Endothelial cell of umbilical vein (primary cell): ENCODE measurements at regions not wholly inside any gene's neighbourhood (a gene's known extent, or its start where the extent isn't known, plus 50 kb on each side); places are given as distances from the start of the nearest gene placed in this dataset.

Experiments
- BruUV-seq: library from RNA; stranded (reverse); fragments of 400-500 nt; replicated peaks from 2 replicates; lab custom pipeline; 2021; lab: Mats Ljungman, UMichigan
- CTCF ChIA-PET: fragments of 300-600, 350-600 bp; sonication (Branson Sonifier 250); formaldehyde crosslinking; loops from one replicate; lab custom pipeline; 2021; ENCODE audit warnings: antibody characterized with exemption, inconsistent platforms; lab: Charles Lee
- POLR2A ChIA-PET: fragments of 300-600, 350-600 bp; sonication (Branson Sonifier 250); formaldehyde crosslinking; loops from one replicate; lab custom pipeline; 2021; ENCODE audit warnings: antibody characterized with exemption, inconsistent platforms; lab: Charles Lee
- DNase-seq: peaks from one replicate; pipeline ENCODE4 v3.0.0-alpha.2; 2011; ENCODE audit warnings: low read depth, low spot score
- FAIRE-seq: peaks from 2 replicates; lab custom pipeline; 2011; peaks lifted over from hg19 to GRCh38; lab: Jason Lieb, UNC
- H2AFZ ChIP-seq: 2 replicates; pipeline ENCODE4 v1.6.0; 2012; ENCODE audit warnings: low read depth, low read length, control low read depth, inconsistent platforms
- H3K27ac ChIP-seq: 2 replicates; pipeline ENCODE4 v1.5.1; 2011; ENCODE audit warnings: low read depth, mild to moderate bottlenecking, control low read depth, low read length, moderate library complexity; ENCODE audit not compliant: insufficient read depth
- H3K27me3 ChIP-seq, 2 experiments: 2 replicates each; pipeline versions ENCODE4 v1.6.0 to v1.6.1; 2011; ENCODE audit warnings: low read length in 2 of 2, mixed read lengths in 1 of 2; ENCODE audit not compliant: control insufficient read depth in 2 of 2, insufficient read depth in 2 of 2
- H3K36me3 ChIP-seq, 2 experiments: 2 replicates in 1 of 2; 3 replicates in 1 of 2; pipeline ENCODE4 v1.5.1; 2011; ENCODE audit warnings: low read length in 2 of 2, mild to moderate bottlenecking in 1 of 2, moderate library complexity in 1 of 2; ENCODE audit not compliant: control insufficient read depth in 2 of 2, insufficient read depth in 2 of 2; ENCODE audit errors: extremely low read depth in 1 of 2
- H3K4me1 ChIP-seq: 3 replicates; pipeline ENCODE4 v1.5.1; 2011; ENCODE audit warnings: mild to moderate bottlenecking, low read length; ENCODE audit not compliant: control insufficient read depth, insufficient read depth; ENCODE audit errors: extremely low read depth
- H3K4me2 ChIP-seq: 2 replicates; pipeline ENCODE4 v1.6.1; 2011; ENCODE audit warnings: low read length, control low read depth, mixed read lengths; ENCODE audit not compliant: insufficient read depth
- H3K4me3 ChIP-seq, 3 experiments: fragments of 200-600 bp in 1 of 3; sonication (generic), shearing (Covaris generic) in 1 of 3; replicated peaks in 1 of 3; 2 replicates each; pipeline ENCODE4 v1.5.1; 2011 to 2016; ENCODE audit warnings: control low read depth in 3 of 3, low read length in 3 of 3, mild to moderate bottlenecking in 2 of 3, inconsistent platforms in 1 of 3, low read depth in 1 of 3, moderate library complexity in 1 of 3; ENCODE audit not compliant: insufficient read depth in 1 of 3
- H3K79me2 ChIP-seq: 2 replicates; pipeline ENCODE4 v1.6.0; 2012; ENCODE audit warnings: low read length, inconsistent platforms; ENCODE audit not compliant: control insufficient read depth, insufficient read depth
- H3K9ac ChIP-seq: replicated peaks from 2 replicates; pipeline ENCODE3; 2011; ENCODE audit warnings: low read length, control low read depth; ENCODE audit not compliant: insufficient read depth; ENCODE audit errors: extremely low read depth
- H3K9me1 ChIP-seq: replicated peaks from 3 replicates; pipeline ENCODE4 v1.6.0; 2011; ENCODE audit warnings: mild to moderate bottlenecking, low read length; ENCODE audit not compliant: control insufficient read depth, insufficient read depth; ENCODE audit errors: extremely low read depth
- H3K9me3 ChIP-seq: replicated peaks from 2 replicates; pipeline ENCODE4 v1.5.1; 2012; ENCODE audit warnings: low read length, inconsistent platforms; ENCODE audit not compliant: control insufficient read depth, insufficient read depth
- H4K20me1 ChIP-seq: replicated peaks from 2 replicates; pipeline ENCODE3; 2011; ENCODE audit warnings: mild to moderate bottlenecking, low read length; ENCODE audit not compliant: control insufficient read depth, insufficient read depth; ENCODE audit errors: extremely low read depth
- CTCF ChIP-seq, 2 donors: IDR thresholded peaks; 1 replicate in 1 of 2; 2 replicates in 1 of 2; pipeline ENCODE4 v1.5.1; 2011; ENCODE audit warnings: low read length in 2 of 2, mild to moderate bottlenecking in 2 of 2, moderate library complexity in 2 of 2, control low read depth in 1 of 2, inconsistent platforms in 1 of 2, low read depth in 1 of 2; ENCODE audit not compliant: insufficient read depth in 1 of 2; ENCODE audit errors: extremely low read depth in 1 of 2
- EZH2 ChIP-seq: IDR thresholded peaks from 2 replicates; pipeline ENCODE4 v1.6.1; 2012; ENCODE audit warnings: borderline replicate concordance, low read depth, mild to moderate bottlenecking, moderate library complexity, low read length, inconsistent platforms; ENCODE audit not compliant: severe bottlenecking
- FOS ChIP-seq: IDR thresholded peaks from 2 replicates; pipeline ENCODE4 v1.6.1; 2011; ENCODE audit warnings: mild to moderate bottlenecking, low read length, moderate library complexity, borderline replicate concordance; ENCODE audit not compliant: insufficient read depth
- GATA2 ChIP-seq: IDR thresholded peaks from 2 replicates; pipeline ENCODE4 v1.7.0; 2011; ENCODE audit warnings: low read depth, mild to moderate bottlenecking, moderate library complexity, mixed read lengths, low read length; ENCODE audit not compliant: insufficient read length, insufficient read depth
- JUN ChIP-seq: IDR thresholded peaks from 2 replicates; pipeline ENCODE4 v1.6.1; 2011; ENCODE audit warnings: borderline replicate concordance, low read depth; ENCODE audit not compliant: insufficient read length, insufficient read depth
- MAX ChIP-seq: IDR thresholded peaks from 2 replicates; pipeline ENCODE4 v1.6.1; 2011; ENCODE audit not compliant: insufficient read depth, insufficient read length
- MYC ChIP-seq: IDR thresholded peaks from one replicate; pipeline ENCODE4 v1.6.1; 2011; ENCODE audit warnings: mild to moderate bottlenecking, low read depth, low read length
- POLR2A ChIP-seq: IDR thresholded peaks from 2 replicates; pipeline ENCODE4 v1.6.1; 2012; ENCODE audit warnings: low read depth, mild to moderate bottlenecking, control low read depth, low read length
- POLR2AphosphoS5 ChIP-seq: IDR thresholded peaks from 2 replicates; pipeline ENCODE4 v1.6.1; 2012; ENCODE audit warnings: low read depth, mild to moderate bottlenecking, control low read depth, low read length, moderate library complexity; ENCODE audit not compliant: insufficient read depth
- dilution Hi-C: fragments of 300-500 bp; cut with MboI; formaldehyde crosslinking; loops from one replicate; pipeline ENCODE4 v1.15.0; 2019; ENCODE audit warnings: low sequenced_read_pairs; ENCODE audit not compliant: extremely low pct_ligation_motif_present
- intact Hi-C: fragments of 100-400 bp; cut with micrococcal nuclease; formaldehyde crosslinking; loops from one replicate; pipeline ENCODE4 v1.10.0; 2022

- no TSS peak for BruUV-seq
- CTCF ChIA-PET = no interaction called here
- peaks cover 6% of the 10 kb centered on the region for H3K9me3 ChIP-seq
Measured at GRCh38 chr2:59998324-59998723, 555.1 kb downstream of the BCL11A start.

More at GRCh38 chr2:59998324-59998723, 555.1 kb downstream of the BCL11A start:
- POLR2A ChIA-PET = no interaction called here
- no peak for TF ChIP-seq POLR2AphosphoS5
- TF ChIP-seq JUN = no peak
- TF ChIP-seq GATA2 = no peak
- no peak for TF ChIP-seq POLR2A
- no peak for TF ChIP-seq EZH2
- no peak for TF ChIP-seq FOS
- no peak for TF ChIP-seq CTCF (IDR thresholded peaks at IDR 0.05; ENCODE audit: extremely low read depth in 1 of 2, insufficient read depth in 1 of 2, low read depth in 1 of 2, low read length in 2 of 2)
- TF ChIP-seq MYC = no peak
- TF ChIP-seq MAX = no peak
- Histone ChIP-seq H3K4me1 (no peaks in the 10 kb centered on the region), H3K4me2 (no peak overlapping the region), H4K20me1 (no peaks in the 10 kb centered on the region), H3K36me3 (no peaks in the 10 kb centered on the region), H3K9me1 (no peaks in the 10 kb centered on the region), H2AFZ (no peak overlapping the region), H3K27me3 (no peaks in the 10 kb centered on the region), H3K9ac (no peak overlapping the region), H3K27ac (no peak overlapping the region), H3K4me3 (no peak overlapping the region), H3K79me2 (no peaks in the 10 kb centered on the region)
- DNase-seq (no peak), FAIRE-seq (no peak)
- dilution Hi-C loops (no loop called here), intact Hi-C loops (no loop called here)
